NOMO-1 treated with dmso at 0.1 percent for 144 hours (cell line): ENCODE measurements at regions not wholly inside any gene's neighbourhood (a gene's known extent, or its start where the extent isn't known, plus 50 kb on each side); places are given as distances from the start of the nearest gene placed in this dataset.
"Not testable (repeated sequence)": the region's sequence is repeated elsewhere in the genome, so short reads cannot be mapped to it uniquely, and the experiment has no call there.

Experiments used
- DNase-seq: peaks from one replicate; lab custom pipeline; 2025; ENCODE audit not compliant: unreplicated experiment; lab: John Stamatoyannopoulos, UW

GRCh38 chr13:48583859-48584311, 51.0 kb upstream of the RCBTB2 start:
- no peak for DNase-seq

GRCh38 chr13:48585456-48585840, 52.6 kb upstream of the RCBTB2 start:
- DNase-seq: no peak

- DNase-seq: no peak
Observed at GRCh38 chr13:48586591-48587103, 53.8 kb upstream of the RCBTB2 start.

GRCh38 chr13:48588120-48588519, 55.2 kb upstream of the RCBTB2 start:
- DNase-seq: no peak

- DNase-seq: no peak
Observed at GRCh38 chr13:48590141-48590901, 57.4 kb upstream of the RCBTB2 start.

- DNase-seq: not testable (repeated sequence)
Observed at GRCh38 chr13:48591124-48591872, 58.4 kb upstream of the RCBTB2 start.

GRCh38 chr13:48591889-48592687, 59.2 kb upstream of the RCBTB2 start:
- no peak for DNase-seq

GRCh38 chr13:48592688-48593049, 59.8 kb upstream of the RCBTB2 start:
- no peak for DNase-seq

GRCh38 chr13:48593536-48593935, 60.2 kb upstream of the CYSLTR2 start:
- no peak for DNase-seq

GRCh38 chr13:48594096-48594815, 59.5 kb upstream of the CYSLTR2 start:
- DNase-seq: no peak

GRCh38 chr13:48595431-48596429, 58.0 kb upstream of the CYSLTR2 start:
- DNase-seq: peak; percentile 64

- no peak for DNase-seq
Observed at GRCh38 chr13:48600374-48601364, 53.1 kb upstream of the CYSLTR2 start.

GRCh38 chr13:48602296-48603016, 51.3 kb upstream of the CYSLTR2 start:
- no peak for DNase-seq

- no peak for DNase-seq
Observed at GRCh38 chr13:48603375-48603774, 50.4 kb upstream of the CYSLTR2 start.
